ENCODE measurements at regions not wholly inside any gene's neighbourhood (a gene's known extent, or its start where the extent isn't known, plus 50 kb on each side); places are given as distances from the start of the nearest gene placed in this dataset.

DNA sequence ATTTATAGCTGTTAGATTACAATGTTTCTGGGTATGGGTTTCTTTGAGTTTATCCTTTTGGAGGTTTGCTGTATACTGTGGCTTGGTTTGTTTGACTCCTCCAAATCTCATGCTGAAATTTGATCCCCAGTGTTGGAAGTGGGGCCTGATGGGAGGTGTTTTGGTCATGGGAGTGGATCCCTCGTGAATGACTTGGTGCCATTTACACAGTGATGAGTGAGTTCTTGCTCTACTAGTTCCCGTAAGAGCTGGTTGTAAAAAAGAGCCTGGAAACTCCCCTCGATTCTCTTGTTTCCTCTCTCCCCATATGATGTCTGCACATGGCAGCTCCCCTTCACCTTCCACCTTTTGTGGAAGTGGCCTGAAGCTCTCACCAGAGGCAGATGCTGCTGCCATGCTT, 324.1 kb downstream of the C7orf25 start:
- no peak overlapping the region for H3K14ac ChIP-seq (ENCODE audit: insufficient read length)
- H3K27me3 ChIP-seq (replicated peaks in 1 of 4; ENCODE audit: control insufficient read depth in 3 of 4, extremely low read depth in 1 of 4, insufficient read depth in 3 of 4, low read length in 3 of 4), result no peaks in the 10 kb centered on the region
- CTCF ChIA-PET (ENCODE audit: partially characterized antibody), result interaction anchor here (1.0 to 3.6 kb wide), 3 partner anchors 13 to 647 kb away, joined by 3 to 12 read pairs (median 4); no protein-coding TSS in a partner anchor
- no peak overlapping the region for H2BK15ac ChIP-seq (ENCODE audit: low read length)
- H2AFZ ChIP-seq (ENCODE audit: low read length), result no peak overlapping the region; the same call in 1 of the 2 replicates
- no peak overlapping the region for H3K18ac ChIP-seq (ENCODE audit: extremely low read depth, low read length)
- peaks cover 8 to 15% of the 10 kb centered on the region in 2 experiments; a peak in 2 of 4 replicates for H3K9me3 ChIP-seq (ENCODE audit: insufficient read depth in 2 of 2, low read depth in 1 of 2, low read length in 1 of 2)
- H2BK120ac ChIP-seq (replicated peaks; ENCODE audit: low read depth, low read length), result no peak overlapping the region
- no peaks in the 10 kb centered on the region for H4K20me1 ChIP-seq (replicated peaks in 1 of 2; ENCODE audit: control insufficient read depth in 1 of 2, insufficient read depth in 2 of 2, low read length in 2 of 2)
- H4K8ac ChIP-seq (ENCODE audit: extremely low read depth, insufficient read depth, low read length), result no peak overlapping the region
- H3K79me2 ChIP-seq (ENCODE audit: control insufficient read depth in 1 of 2, insufficient read depth in 2 of 2, low read length in 2 of 2), result no peaks in the 10 kb centered on the region
- FAIRE-seq (no peak), DNase-seq (ENCODE audit: low read depth in 1 of 2, low spot score in 2 of 2) (no peak)
- H3K36me3 ChIP-seq (ENCODE audit: control insufficient read depth in 2 of 4, insufficient read depth in 4 of 4, low read length in 3 of 4), result no peaks in the 10 kb centered on the region
- no peak overlapping the region for H3K4me2 ChIP-seq (ENCODE audit: insufficient read depth in 1 of 2, low read depth in 2 of 2, low read length in 2 of 2)
- TF ChIP-seq SP2 (IDR thresholded peaks at IDR 0.05; ENCODE audit: low read length) (no peak), KDM1A (IDR thresholded peaks at IDR 0.05; ENCODE audit: borderline replicate concordance, low read length) (no peak), SIX5 (IDR thresholded peaks at IDR 0.05; ENCODE audit: low read depth, low read length) (no peak), EGR1 (IDR thresholded peaks at IDR 0.05; ENCODE audit: borderline replicate concordance, low read depth, low read length) (no peak), MAX (IDR thresholded peaks at IDR 0.05) (no peak), SIRT6 (IDR thresholded peaks at IDR 0.05; ENCODE audit: low read length) (no peak)
- no peak overlapping the region for H3K4ac ChIP-seq (replicated peaks; ENCODE audit: insufficient read length, low read depth, low read length)
- H2BK12ac ChIP-seq (ENCODE audit: low read depth, low read length), result no peak overlapping the region
- H3K4me3 ChIP-seq (ENCODE audit: extremely low read depth in 1 of 4, insufficient read depth in 2 of 4, low read depth in 3 of 4, low read length in 4 of 4), result no peak overlapping the region
- H3K79me1 ChIP-seq (ENCODE audit: low read depth, low read length), result no peaks in the 10 kb centered on the region
- WGBS, 2 experiments (ENCODE audit: extremely low coverage in 1 of 2, insufficient coverage in 1 of 2, insufficient read length in 1 of 2, insufficient replicate concordance in 2 of 2, low coverage in 1 of 2, low lambda C conversion rate in 2 of 2, missing lambda C conversion rate in 1 of 2), result 100% methylated on average over 3 of the region's 3 CpGs; no CpG with 5 or more reads in 1 of the 2 experiments
- H2BK5ac ChIP-seq (ENCODE audit: low read depth, low read length), result no peak overlapping the region
- H3K23me2 ChIP-seq (ENCODE audit: low read depth, low read length), result no peaks in the 10 kb centered on the region
- no peak overlapping the region for H3K23ac ChIP-seq (ENCODE audit: insufficient read length)
- H4K91ac ChIP-seq (replicated peaks; ENCODE audit: insufficient read length, low read length), result no peak overlapping the region
- no peak overlapping the region for H2AK5ac ChIP-seq (ENCODE audit: low read depth, low read length)
- no peak overlapping the region for H4K5ac ChIP-seq (ENCODE audit: insufficient read length, low read depth, low read length)
- POLR2A ChIA-PET (ENCODE audit: partially characterized antibody), result no interaction called here
- no peaks in the 10 kb centered on the region for H3K4me1 ChIP-seq (replicated peaks in 1 of 4; ENCODE audit: control insufficient read depth in 3 of 4, insufficient read depth in 4 of 4, low read length in 3 of 4)
- H3K9ac ChIP-seq (replicated peaks in 1 of 4; ENCODE audit: extremely low read depth in 1 of 4, low read depth in 3 of 4, low read length in 3 of 4), result no peak overlapping the region
- H3K56ac ChIP-seq (replicated peaks; ENCODE audit: insufficient read length, low read depth, low read length), result no peak overlapping the region
- no peak overlapping the region for H2BK20ac ChIP-seq (ENCODE audit: low read length)
- no peak overlapping the region for H3K27ac ChIP-seq (ENCODE audit: low read depth, low read length)

Data from H1 (cell line).